CD14-positive monocyte (primary cell): ENCODE measurements at regions not wholly inside any gene's neighbourhood (a gene's known extent, or its start where the extent isn't known, plus 50 kb on each side); places are given as distances from the start of the nearest gene placed in this dataset.

ENCODE experiments used
- DNase-seq, 3 donors: peaks; one replicate each; pipeline ENCODE4 v3.0.0-alpha.2; 2011 to 2022
- H2AFZ ChIP-seq: 2 replicates; pipeline ENCODE4 v1.6.0; 2012; ENCODE audit warnings: mild to moderate bottlenecking, low read depth, low read length, inconsistent platforms; ENCODE audit not compliant: insufficient read depth, poor library complexity, severe bottlenecking
- H3K27ac ChIP-seq, 2 donors: 1 replicate in 1 of 2; 2 replicates in 1 of 2; pipeline ENCODE4 v1.5.1; 2012 to 2013; ENCODE audit warnings: low read length in 2 of 2, control low read depth in 1 of 2, inconsistent platforms in 1 of 2, low read depth in 1 of 2, mild to moderate bottlenecking in 1 of 2
- H3K27me3 ChIP-seq, 2 donors: one replicate each; pipeline versions ENCODE4 v1.6.0 to v1.6.1; 2011 to 2013; ENCODE audit warnings: low read length in 2 of 2; ENCODE audit not compliant: control insufficient read depth in 2 of 2, insufficient read depth in 2 of 2
- H3K36me3 ChIP-seq, 2 donors: replicated peaks in 1 of 2; 1 replicate in 1 of 2; 2 replicates in 1 of 2; pipeline versions ENCODE4 v1.5.1 to v1.6.1; 2012 to 2013; ENCODE audit warnings: low read length in 2 of 2, control low read depth in 1 of 2, inconsistent platforms in 1 of 2, mild to moderate bottlenecking in 1 of 2; ENCODE audit not compliant: insufficient read depth in 2 of 2, control insufficient read depth in 1 of 2
- H3K4me1 ChIP-seq, 2 donors: 1 replicate in 1 of 2; 2 replicates in 1 of 2; pipeline versions ENCODE4 v1.5.1 to v1.6.1; 2012 to 2013; ENCODE audit warnings: low read length in 2 of 2, control low read depth in 1 of 2, inconsistent platforms in 1 of 2, mild to moderate bottlenecking in 1 of 2, moderate library complexity in 1 of 2; ENCODE audit not compliant: insufficient read depth in 2 of 2, control insufficient read depth in 1 of 2
- H3K4me2 ChIP-seq: replicated peaks from 2 replicates; pipeline ENCODE3; 2012; ENCODE audit warnings: low read length, moderate library complexity, mild to moderate bottlenecking; ENCODE audit not compliant: poor library complexity, severe bottlenecking; ENCODE audit errors: extremely low read depth
- H3K4me3 ChIP-seq, 3 experiments: fragments of 200-600 bp in 1 of 3; sonication (generic) in 1 of 3; replicated peaks in 1 of 3; 1 replicate in 2 of 3; 2 replicates in 1 of 3; pipeline ENCODE4 v1.5.1; 2011 to 2013; ENCODE audit warnings: low read length in 3 of 3, mild to moderate bottlenecking in 3 of 3, control low read depth in 2 of 3, low read depth in 2 of 3, inconsistent platforms in 1 of 3, moderate library complexity in 1 of 3
- H3K79me2 ChIP-seq: 2 replicates; pipeline ENCODE4 v1.6.0; 2012; ENCODE audit warnings: mild to moderate bottlenecking, control low read depth, inconsistent platforms, low read length, moderate library complexity; ENCODE audit not compliant: insufficient read depth
- H3K9ac ChIP-seq: 2 replicates; pipeline ENCODE4 v1.6.0; 2017; ENCODE audit warnings: low read length, mild to moderate bottlenecking; ENCODE audit not compliant: insufficient read depth, poor library complexity, severe bottlenecking
- H3K9me3 ChIP-seq, 2 donors: replicated peaks in 1 of 2; 1 replicate in 1 of 2; 2 replicates in 1 of 2; pipeline versions ENCODE4 v1.5.1 to v1.6.1; 2012 to 2013; ENCODE audit warnings: low read length in 2 of 2, control low read depth in 1 of 2; ENCODE audit not compliant: control insufficient read depth in 1 of 2, insufficient read depth in 1 of 2
- H4K20me1 ChIP-seq: 2 replicates; pipeline ENCODE4 v1.6.0; 2012; ENCODE audit warnings: mild to moderate bottlenecking, low read length, control low read depth, moderate library complexity; ENCODE audit not compliant: insufficient read depth
- H3K27ac Mint-ChIP-seq, 7 donors: one replicate each; pipeline ENCODE4 v1.8.0; 2020; ENCODE audit warnings: mild to moderate bottlenecking in 7 of 7, mixed read lengths in 7 of 7, moderate library complexity in 6 of 7, inconsistent platforms in 2 of 7
- H3K27me3 Mint-ChIP-seq, 3 donors: one replicate each; pipeline ENCODE4 v1.8.0; 2021 to 2022; ENCODE audit warnings: low read depth in 3 of 3, mild to moderate bottlenecking in 3 of 3, mixed read lengths in 3 of 3, moderate library complexity in 3 of 3, inconsistent platforms in 1 of 3
- H3K36me3 Mint-ChIP-seq, 2 donors: one replicate each; pipeline ENCODE4 v1.8.0; 2020; ENCODE audit warnings: mixed read lengths in 2 of 2, inconsistent platforms in 1 of 2, mild to moderate bottlenecking in 1 of 2
- H3K4me1 Mint-ChIP-seq: one replicate; pipeline ENCODE4 v1.8.0; 2020; ENCODE audit warnings: mild to moderate bottlenecking, mixed read lengths
- H3K4me3 Mint-ChIP-seq, 2 donors: one replicate each; pipeline ENCODE4 v1.8.0; 2020; ENCODE audit warnings: mild to moderate bottlenecking in 2 of 2, mixed read lengths in 2 of 2, moderate library complexity in 1 of 2
- H3K9me3 Mint-ChIP-seq, 7 donors: one replicate each; pipeline ENCODE4 v1.8.0; 2020 to 2022; ENCODE audit warnings: mixed read lengths in 7 of 7, mild to moderate bottlenecking in 6 of 7, moderate library complexity in 6 of 7, inconsistent platforms in 2 of 7
- WGBS: methylation state at CpG from one replicate; pipeline ENCODE4 v1.1.5; 2013; ENCODE audit warnings: missing lambda C conversion rate; ENCODE audit not compliant: insufficient coverage; 5-methylcytosine and 5-hydroxymethylcytosine counted together
- intact Hi-C, 2 donors: fragments of 100-400 bp; cut with micrococcal nuclease; formaldehyde crosslinking; loops; one replicate each; pipeline versions ENCODE4 v1.15.0 to v1.15.1; 2023
- TF ChIP-seq, protein P1 (sequence below): fragments of 200-600 bp; IDR thresholded peaks from one replicate; pipeline ENCODE4 v1.8.0; 2022; ENCODE audit warnings: antibody characterized with exemption, mild to moderate bottlenecking

GRCh38 chr1:30327370-30328099, 395.9 kb downstream of the MATN1 start:
- H3K27me3 ChIP-seq: no peaks in the 10 kb centered on the region
- TF ChIP-seq, protein P1, sequence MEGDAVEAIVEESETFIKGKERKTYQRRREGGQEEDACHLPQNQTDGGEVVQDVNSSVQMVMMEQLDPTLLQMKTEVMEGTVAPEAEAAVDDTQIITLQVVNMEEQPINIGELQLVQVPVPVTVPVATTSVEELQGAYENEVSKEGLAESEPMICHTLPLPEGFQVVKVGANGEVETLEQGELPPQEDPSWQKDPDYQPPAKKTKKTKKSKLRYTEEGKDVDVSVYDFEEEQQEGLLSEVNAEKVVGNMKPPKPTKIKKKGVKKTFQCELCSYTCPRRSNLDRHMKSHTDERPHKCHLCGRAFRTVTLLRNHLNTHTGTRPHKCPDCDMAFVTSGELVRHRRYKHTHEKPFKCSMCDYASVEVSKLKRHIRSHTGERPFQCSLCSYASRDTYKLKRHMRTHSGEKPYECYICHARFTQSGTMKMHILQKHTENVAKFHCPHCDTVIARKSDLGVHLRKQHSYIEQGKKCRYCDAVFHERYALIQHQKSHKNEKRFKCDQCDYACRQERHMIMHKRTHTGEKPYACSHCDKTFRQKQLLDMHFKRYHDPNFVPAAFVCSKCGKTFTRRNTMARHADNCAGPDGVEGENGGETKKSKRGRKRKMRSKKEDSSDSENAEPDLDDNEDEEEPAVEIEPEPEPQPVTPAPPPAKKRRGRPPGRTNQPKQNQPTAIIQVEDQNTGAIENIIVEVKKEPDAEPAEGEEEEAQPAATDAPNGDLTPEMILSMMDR: no peak
- 81% methylated on average over 13 of the region's 13 CpGs for WGBS
- no peak overlapping the region for H3K4me2 ChIP-seq
- DNase-seq: no peak
- no peaks in the 10 kb centered on the region for H3K36me3 ChIP-seq
- Mint-ChIP-seq H3K36me3 (no peaks in the 10 kb centered on the region), H3K4me3 (no peak overlapping the region), H3K27ac (no peak overlapping the region), H3K9me3 (peaks cover 0 to 3% (median 0%) of the 10 kb centered on the region in 7 donors), H3K4me1 (no peaks in the 10 kb centered on the region), H3K27me3 (peaks cover 1 to 8% (median 5%) of the 10 kb centered on the region in 3 donors)
- H3K79me2 ChIP-seq: no peaks in the 10 kb centered on the region
- no peaks in the 10 kb centered on the region for H3K4me1 ChIP-seq
- no peaks in the 10 kb centered on the region for H4K20me1 ChIP-seq
- no peaks in the 10 kb centered on the region for H3K9me3 ChIP-seq
- H2AFZ ChIP-seq: no peak overlapping the region
- no peak overlapping the region for H3K4me3 ChIP-seq
- H3K27ac ChIP-seq: no peak overlapping the region
- intact Hi-C loops: no loop called here
- H3K9ac ChIP-seq: no peak overlapping the region

GRCh38 chr1:30325999-30326398, 397.4 kb downstream of the MATN1 start:
- H3K9me3 Mint-ChIP-seq: peaks cover 0 to 1% (median 0%) of the 10 kb centered on the region in 7 donors
- Histone ChIP-seq H3K4me2 (no peak overlapping the region), H2AFZ (no peak overlapping the region), H3K79me2 (no peaks in the 10 kb centered on the region), H3K9ac (no peak overlapping the region), H3K36me3 (no peaks in the 10 kb centered on the region), H3K4me3 (no peak overlapping the region), H3K9me3 (no peaks in the 10 kb centered on the region), H4K20me1 (no peaks in the 10 kb centered on the region), H3K27me3 (no peaks in the 10 kb centered on the region), H3K4me1 (no peaks in the 10 kb centered on the region), H3K27ac (no peak overlapping the region)
- no peak overlapping the region for H3K4me3 Mint-ChIP-seq
- no peaks in the 10 kb centered on the region for H3K4me1 Mint-ChIP-seq
- WGBS: 77% methylated on average over 3 of the region's 6 CpGs
- intact Hi-C loops: no loop called here
- no peak for DNase-seq
- H3K27ac Mint-ChIP-seq: no peak overlapping the region
- H3K36me3 Mint-ChIP-seq: no peaks in the 10 kb centered on the region
- peaks cover 0 to 9% (median 5%) of the 10 kb centered on the region in 3 donors for H3K27me3 Mint-ChIP-seq
- TF ChIP-seq, protein P1: no peak
